ENCODE measurements at regions not wholly inside any gene's neighbourhood (a gene's known extent, or its start where the extent isn't known, plus 50 kb on each side); places are given as distances from the start of the nearest gene placed in this dataset.
"Not testable (repeated sequence)": the region's sequence is repeated elsewhere in the genome, so short reads cannot be mapped to it uniquely, and the experiment has no call there.

- intact Hi-C loops (cut with DNase I): no loop called here
These were observed 380.7 kb downstream of the MBD2 start for GRCh38 chr18:53843763-53844162.

GRCh38 chr18:53843113-53843760 lies 381.2 kb downstream of the MBD2 start:
- no peak for DNase-seq (ENCODE audit: low spot score)
- intact Hi-C loops (cut with DNase I): no loop called here

More at GRCh38 chr18:53843763-53844162, 380.7 kb downstream of the MBD2 start:
- no peak for DNase-seq (ENCODE audit: low spot score)

- DNase-seq (ENCODE audit: low spot score): no peak
- intact Hi-C loops (cut with DNase I): no loop called here
These were observed 385.7 kb downstream of the MBD2 start for GRCh38 chr18:53838746-53839145.

DNA sequence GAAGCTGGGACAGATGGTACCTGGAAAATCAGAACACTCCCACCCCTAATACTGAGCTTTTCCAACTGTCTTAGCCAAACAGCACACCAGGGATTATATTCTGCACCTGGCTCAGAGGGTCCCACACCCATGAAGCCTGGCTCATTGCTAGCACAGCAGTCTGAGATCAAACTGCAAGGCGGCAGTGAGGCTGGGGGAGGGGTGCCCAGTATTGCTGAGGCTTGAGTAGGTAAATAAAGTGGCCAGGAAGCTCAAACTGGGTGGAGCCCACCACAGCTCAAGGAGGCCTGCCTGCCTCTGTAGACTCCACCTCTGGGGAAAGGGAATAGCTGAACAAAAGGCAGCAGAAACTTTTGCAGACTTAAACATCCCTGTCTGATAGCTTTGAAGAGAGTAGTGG lies 403.3 kb downstream of the MBD2 start:
- intact Hi-C loops (cut with DNase I); DNase-seq (ENCODE audit: low spot score): not testable (repeated sequence)

DNA sequence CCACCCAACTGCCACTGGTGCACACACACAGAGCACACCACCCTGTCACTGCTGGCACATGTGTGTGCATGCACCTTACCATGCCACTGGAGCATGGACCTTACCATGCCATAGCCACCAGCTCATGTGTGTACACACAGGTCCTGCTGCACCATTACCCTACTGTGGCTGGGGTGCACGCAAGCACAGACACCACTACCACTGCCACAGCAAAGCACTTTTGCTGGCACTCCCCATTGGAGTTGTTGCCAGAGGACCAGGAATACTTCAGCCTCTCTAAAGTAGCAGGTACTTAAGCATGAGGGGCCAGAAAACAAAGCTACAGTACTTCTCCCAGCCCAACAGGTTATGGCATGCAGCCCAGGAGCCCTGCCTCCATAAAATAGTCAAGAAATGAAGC lies 404.8 kb downstream of the MBD2 start:
- DNase-seq (ENCODE audit: low spot score): no peak
- intact Hi-C loops (cut with DNase I): no loop called here

- DNase-seq (ENCODE audit: low spot score): peak; percentile 79
- intact Hi-C loops (cut with DNase I): no loop called here
These were observed 405.3 kb downstream of the MBD2 start for GRCh38 chr18:53819174-53819573.

GRCh38 chr18:53817976-53818950 lies 406.2 kb downstream of the MBD2 start:
- intact Hi-C loops (cut with DNase I): no loop called here

DNA sequence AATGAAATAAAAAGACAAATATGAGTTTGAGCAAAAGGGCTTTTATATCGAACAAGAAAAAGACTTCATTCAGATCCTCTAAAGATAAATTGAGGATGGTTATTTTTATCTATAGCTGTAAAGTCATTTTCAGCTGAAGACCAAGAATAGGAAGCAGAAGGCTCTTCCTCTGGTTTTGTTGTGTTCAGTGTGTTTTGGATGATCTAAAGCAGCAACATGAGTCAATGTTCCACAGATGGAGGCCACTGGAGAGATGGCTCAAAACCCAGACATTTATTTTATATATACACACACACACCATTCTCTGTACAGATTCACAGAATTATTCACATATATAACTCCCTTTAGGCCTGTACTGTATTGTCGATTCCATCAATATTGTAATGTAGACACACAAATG lies 424.3 kb downstream of the MBD2 start:
- intact Hi-C loops (cut with DNase I): no loop called here

More at GRCh38 chr18:53817976-53818950, 406.2 kb downstream of the MBD2 start:
- DNase-seq (ENCODE audit: low spot score): no peak

GRCh38 chr18:53799134-53799533 lies 425.3 kb downstream of the MBD2 start:
- no peak for DNase-seq (ENCODE audit: low spot score)

More for the DNA sequence above, 424.3 kb downstream of the MBD2 start:
- no peak for DNase-seq (ENCODE audit: low spot score)

GRCh38 chr18:53798516-53798915 lies 426.0 kb downstream of the MBD2 start:
- intact Hi-C loops (cut with DNase I): no loop called here
- DNase-seq (ENCODE audit: low spot score): no peak

More at GRCh38 chr18:53799134-53799533, 425.3 kb downstream of the MBD2 start:
- intact Hi-C loops (cut with DNase I): no loop called here

DNA sequence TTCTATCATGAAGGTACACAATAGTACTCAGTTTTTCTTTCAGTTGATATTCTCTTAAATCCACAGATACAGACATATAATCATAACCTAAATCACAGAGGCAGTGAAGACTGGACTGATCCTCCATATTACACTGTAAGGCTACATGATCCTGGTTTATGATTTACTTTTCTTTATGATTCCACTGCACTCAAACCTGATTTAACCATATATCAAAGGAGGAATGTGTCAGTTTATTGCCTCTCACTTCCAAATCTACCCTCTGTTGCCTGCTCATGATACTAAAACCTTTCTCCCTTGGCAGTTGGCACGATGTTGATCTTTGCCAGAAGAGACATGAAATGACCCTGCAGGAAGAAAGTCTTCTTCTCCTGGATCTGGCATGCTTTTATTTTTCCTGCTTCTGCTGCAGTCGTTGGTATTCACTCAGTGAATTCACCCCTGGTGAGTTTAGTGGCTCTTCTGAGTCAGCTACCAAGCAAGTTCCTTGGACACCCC lies 426.4 kb downstream of the MBD2 start:
- DNase-seq (ENCODE audit: low spot score): no peak

GRCh38 chr18:53796040-53796729 lies 428.3 kb downstream of the MBD2 start:
- intact Hi-C loops (cut with DNase I): no loop called here
- DNase-seq (ENCODE audit: low spot score): no peak

More for the DNA sequence above, 426.4 kb downstream of the MBD2 start:
- intact Hi-C loops (cut with DNase I): no loop called here

- DNase-seq (ENCODE audit: low spot score): no peak
- intact Hi-C loops (cut with DNase I): no loop called here
These were observed 428.9 kb downstream of the MBD2 start for GRCh38 chr18:53795610-53796009.

- intact Hi-C loops (cut with DNase I): no loop called here
- no peak for DNase-seq (ENCODE audit: low spot score)
These were observed 429.4 kb downstream of the MBD2 start for GRCh38 chr18:53795061-53795460.

GRCh38 chr18:53792762-53793161 lies 431.7 kb downstream of the MBD2 start:
- intact Hi-C loops (cut with DNase I): no loop called here
- DNase-seq (ENCODE audit: low spot score): no peak

DNA sequence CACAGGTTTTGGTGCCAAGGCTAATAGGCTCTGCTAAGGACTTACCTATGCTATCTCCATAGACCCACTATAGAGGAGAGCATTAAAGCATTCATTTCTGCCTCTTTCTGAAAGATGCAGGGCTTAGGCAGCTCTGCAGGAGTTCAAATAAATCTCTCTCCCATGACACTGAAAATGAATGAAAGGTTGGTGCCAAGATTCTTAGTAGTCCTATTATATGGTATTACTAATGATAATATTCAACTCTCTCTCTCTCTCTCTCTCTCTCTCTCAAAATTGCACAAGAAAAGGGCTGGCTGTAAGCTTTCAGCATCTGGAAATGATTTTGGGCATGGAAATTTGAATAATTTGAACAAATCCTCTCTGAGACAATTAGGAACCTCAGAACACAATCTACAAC lies 433.7 kb downstream of the MBD2 start:
- DNase-seq (ENCODE audit: low spot score): no peak

DNA sequence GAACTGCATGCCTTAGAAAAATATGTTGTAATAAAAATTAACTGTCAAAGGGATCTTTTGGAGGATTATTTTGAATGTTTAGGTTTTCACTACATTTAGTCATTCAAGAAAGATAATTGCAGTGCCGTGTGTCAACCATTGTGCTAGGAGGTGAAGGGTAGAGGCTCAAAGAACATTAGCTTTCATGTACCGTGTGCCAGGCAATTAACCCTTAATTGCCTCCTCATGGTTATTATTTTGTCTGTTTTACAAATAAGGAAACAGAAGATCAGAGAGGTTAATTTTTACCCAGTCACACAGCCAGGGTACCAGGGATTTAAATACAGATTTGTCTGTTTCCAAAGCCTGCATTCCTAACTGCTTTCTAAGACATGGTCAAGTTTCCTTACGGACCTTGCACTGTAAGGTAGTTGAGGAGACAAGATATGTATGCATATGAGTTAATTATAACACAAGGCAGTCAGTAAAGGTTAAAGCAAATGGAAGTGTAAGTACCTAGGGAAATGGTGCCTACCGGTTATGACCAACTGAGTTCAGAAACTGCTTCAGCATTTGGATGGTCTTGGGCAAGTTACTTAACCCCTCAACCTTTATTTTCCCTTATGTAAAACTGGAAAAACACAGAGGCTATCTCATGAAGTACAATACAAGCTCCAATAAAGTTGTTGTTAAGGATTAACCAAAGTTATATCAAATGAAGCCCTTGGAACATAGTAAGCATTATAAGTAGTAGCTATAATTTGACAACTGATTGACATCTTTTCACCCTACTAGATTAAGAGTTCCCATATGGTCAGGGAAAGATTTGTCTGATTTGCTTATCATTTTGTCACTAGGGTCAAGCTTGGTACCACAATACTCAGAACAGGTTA lies 434.9 kb downstream of the MBD2 start:
- intact Hi-C loops (cut with DNase I): no loop called here
- no peak for DNase-seq (ENCODE audit: low spot score)

More for the DNA sequence above, 433.7 kb downstream of the MBD2 start:
- intact Hi-C loops (cut with DNase I): no loop called here

GRCh38 chr18:53785811-53786210 lies 438.7 kb downstream of the MBD2 start:
- intact Hi-C loops (cut with DNase I): no loop called here
- no peak for DNase-seq (ENCODE audit: low spot score)

DNA sequence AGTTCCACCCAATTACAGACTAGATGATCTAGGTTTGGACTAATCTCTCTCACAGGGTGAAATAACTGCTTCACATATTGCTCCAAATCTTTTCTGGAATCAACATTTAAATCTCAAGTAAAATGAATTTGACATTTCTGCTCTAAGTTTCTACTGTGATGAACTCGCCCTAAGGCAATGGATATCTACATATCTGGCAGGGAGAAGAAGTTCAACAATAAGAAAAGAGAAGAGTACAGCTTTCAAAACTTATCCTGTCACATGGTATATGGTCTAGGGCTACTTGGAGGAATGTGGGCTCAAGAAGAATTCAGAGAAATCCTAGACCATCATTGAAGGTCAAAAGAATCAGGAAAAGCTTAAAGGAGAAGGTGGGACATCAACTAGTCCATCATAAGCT lies 440.2 kb downstream of the MBD2 start:
- no peak for DNase-seq (ENCODE audit: low spot score)
- intact Hi-C loops (cut with DNase I): no loop called here
